ENCODE measurements at regions not wholly inside any gene's neighbourhood (a gene's known extent, or its start where the extent isn't known, plus 50 kb on each side); places are given as distances from the start of the nearest gene placed in this dataset.

DNA sequence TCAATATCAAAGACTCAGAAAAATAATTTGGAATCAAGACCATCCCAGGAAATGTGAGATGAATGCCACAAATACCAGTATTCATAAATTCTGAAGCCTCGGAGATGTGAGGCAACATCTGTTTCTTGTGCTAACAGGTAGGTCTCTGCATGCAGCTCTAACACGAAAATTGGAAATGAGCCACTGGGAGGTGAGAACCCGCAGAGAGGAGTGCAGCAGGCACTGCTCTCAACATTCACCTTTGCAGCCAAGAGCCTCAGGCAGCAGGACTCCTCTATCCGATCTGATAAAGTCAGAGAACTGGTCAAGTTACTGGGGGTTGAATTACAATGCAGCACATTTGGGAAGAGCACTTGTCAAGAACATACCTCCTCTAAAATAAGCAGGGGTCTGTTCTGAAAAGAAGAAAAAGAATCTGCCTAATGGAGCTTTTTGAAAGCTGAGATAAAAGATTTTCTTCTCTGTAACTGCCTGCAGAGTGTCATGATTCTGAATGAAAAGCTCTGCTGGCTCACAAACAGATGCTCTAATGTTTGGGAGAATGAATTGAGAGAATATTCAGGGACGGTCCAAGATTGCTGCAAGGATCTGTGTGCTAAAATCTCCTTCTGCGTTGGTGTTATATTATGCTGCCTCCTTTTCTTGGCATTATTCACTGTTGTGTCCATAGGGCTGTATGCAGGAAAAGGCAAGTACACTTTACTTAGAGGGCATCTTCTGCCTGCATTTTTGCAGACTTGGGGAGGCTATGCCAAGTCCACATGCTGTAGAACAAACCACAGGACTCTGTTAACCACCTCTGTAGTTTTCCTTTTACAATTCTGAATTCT is 209.6 kb upstream of the KRR1 start:
- peak overlapping the region; percentile 66 for H3K27ac ChIP-seq
- intact Hi-C loops (cut with DNase I): no loop called here
- H3K4me3 ChIP-seq: no peak overlapping the region
- H3K9me3 ChIP-seq: no peaks in the 10 kb centered on the region
- DNase-seq (ENCODE audit: extremely low spot score in 2 of 2): no peak
- H3K4me1 ChIP-seq: peaks cover 51% of the 10 kb centered on the region
- no peaks in the 10 kb centered on the region for H3K27me3 ChIP-seq
- no peak for TF ChIP-seq POLR2A (IDR thresholded peaks at IDR 0.05)
- TF ChIP-seq, protein P1, sequence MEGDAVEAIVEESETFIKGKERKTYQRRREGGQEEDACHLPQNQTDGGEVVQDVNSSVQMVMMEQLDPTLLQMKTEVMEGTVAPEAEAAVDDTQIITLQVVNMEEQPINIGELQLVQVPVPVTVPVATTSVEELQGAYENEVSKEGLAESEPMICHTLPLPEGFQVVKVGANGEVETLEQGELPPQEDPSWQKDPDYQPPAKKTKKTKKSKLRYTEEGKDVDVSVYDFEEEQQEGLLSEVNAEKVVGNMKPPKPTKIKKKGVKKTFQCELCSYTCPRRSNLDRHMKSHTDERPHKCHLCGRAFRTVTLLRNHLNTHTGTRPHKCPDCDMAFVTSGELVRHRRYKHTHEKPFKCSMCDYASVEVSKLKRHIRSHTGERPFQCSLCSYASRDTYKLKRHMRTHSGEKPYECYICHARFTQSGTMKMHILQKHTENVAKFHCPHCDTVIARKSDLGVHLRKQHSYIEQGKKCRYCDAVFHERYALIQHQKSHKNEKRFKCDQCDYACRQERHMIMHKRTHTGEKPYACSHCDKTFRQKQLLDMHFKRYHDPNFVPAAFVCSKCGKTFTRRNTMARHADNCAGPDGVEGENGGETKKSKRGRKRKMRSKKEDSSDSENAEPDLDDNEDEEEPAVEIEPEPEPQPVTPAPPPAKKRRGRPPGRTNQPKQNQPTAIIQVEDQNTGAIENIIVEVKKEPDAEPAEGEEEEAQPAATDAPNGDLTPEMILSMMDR (IDR thresholded peaks at IDR 0.05): peak in 1 of 3 experiments; percentile 9
- no peaks in the 10 kb centered on the region for H3K36me3 ChIP-seq

DNA sequence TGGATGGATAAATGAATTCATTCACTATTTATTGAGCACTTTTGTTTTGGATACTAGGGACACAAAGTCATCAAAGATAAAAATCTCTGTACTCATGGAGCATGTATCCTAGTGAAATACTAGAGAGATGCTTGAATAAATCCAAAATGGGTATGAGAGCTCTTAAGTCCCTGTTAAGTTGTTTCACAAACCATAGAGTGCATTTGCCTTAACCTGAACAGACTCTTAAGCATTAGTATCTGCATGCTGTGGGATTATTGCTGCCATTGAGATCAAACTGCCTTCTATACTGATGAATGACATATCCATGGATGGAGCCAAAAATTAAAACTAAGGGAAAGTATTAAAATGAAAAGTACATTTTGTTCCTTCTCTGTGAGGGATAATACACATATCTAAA is 206.5 kb upstream of the KRR1 start:
- Histone ChIP-seq H3K36me3 (no peaks in the 10 kb centered on the region), H3K4me1 (peaks cover 21% of the 10 kb centered on the region), H3K4me3 (no peak overlapping the region), H3K9me3 (no peaks in the 10 kb centered on the region), H3K27ac (no peak overlapping the region), H3K27me3 (no peaks in the 10 kb centered on the region)
- intact Hi-C loops (cut with DNase I): no loop called here
- no peak for TF ChIP-seq POLR2AphosphoS5 (IDR thresholded peaks at IDR 0.05; ENCODE audit: insufficient read depth in 1 of 2, low read depth in 1 of 2)
- TF ChIP-seq, protein P1 (IDR thresholded peaks at IDR 0.05): no peak
- no peak for TF ChIP-seq POLR2A (IDR thresholded peaks at IDR 0.05)
- no peak for DNase-seq (ENCODE audit: extremely low spot score in 2 of 2)

DNA sequence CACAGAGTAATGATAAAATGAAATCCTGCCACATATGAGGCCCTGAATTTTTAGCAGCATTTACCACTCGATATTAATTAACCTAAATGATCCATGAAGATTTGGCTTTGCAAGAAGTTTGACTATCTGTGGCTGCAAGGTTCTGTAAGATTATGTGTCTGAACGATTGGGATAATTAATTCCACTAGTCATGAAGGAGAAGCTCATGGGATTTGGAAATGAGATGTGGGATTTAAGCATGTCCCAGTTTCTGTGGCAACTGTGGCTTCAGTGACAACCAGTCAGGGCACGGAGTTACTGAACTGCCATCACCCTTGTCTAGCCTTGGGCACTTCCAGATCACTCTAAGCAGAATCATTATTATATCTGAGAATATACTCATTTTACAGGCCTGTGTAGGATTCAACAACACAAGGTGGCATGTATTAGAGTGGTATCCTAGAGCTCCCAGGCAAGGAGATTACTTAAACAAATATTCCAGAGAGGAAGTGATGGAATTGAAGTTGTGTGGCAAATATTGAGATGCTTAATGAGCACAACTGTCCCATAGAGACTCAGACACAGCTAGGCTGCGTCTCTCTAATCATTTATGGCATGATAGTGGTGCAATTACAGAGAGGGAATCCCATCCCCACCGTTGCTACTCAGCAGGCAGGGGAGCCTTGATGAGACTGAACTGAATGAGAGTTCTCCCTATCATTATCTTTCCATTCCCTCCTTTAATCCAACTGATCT is 205.0 kb upstream of the KRR1 start:
- Histone ChIP-seq H3K36me3 (no peaks in the 10 kb centered on the region), H3K27ac (no peak overlapping the region), H3K27me3 (no peaks in the 10 kb centered on the region), H3K9me3 (no peaks in the 10 kb centered on the region), H3K4me3 (no peak overlapping the region), H3K4me1 (peaks cover 8% of the 10 kb centered on the region)
- TF ChIP-seq POLR2AphosphoS5 (IDR thresholded peaks at IDR 0.05; ENCODE audit: insufficient read depth in 1 of 2, low read depth in 1 of 2) (no peak), POLR2A (IDR thresholded peaks at IDR 0.05) (no peak)
- TF ChIP-seq, protein P1 (IDR thresholded peaks at IDR 0.05): no peak
- intact Hi-C loops (cut with DNase I): no loop called here
- no peak for DNase-seq (ENCODE audit: extremely low spot score in 2 of 2)

DNA sequence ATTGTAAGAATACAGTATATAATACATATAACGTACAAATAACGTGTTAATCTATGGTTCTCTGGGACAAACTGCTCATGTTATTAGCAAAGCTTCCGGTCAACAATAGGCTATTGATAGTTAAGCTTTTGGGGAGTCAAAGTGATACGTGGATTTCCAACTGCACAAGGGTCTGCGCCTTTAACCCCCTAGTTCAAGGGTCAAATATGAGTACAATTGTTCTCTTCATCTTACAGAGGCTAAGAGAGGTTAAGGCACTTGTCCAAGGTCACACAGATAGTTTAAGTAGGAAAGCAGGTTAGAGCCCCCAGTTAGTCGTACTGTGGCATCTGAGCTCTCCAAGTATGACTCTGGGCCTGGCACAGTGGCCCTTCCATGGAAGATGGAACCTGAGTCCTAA is 204.3 kb upstream of the KRR1 start:
- intact Hi-C loops (cut with DNase I): no loop called here
- Histone ChIP-seq H3K27ac (no peak overlapping the region), H3K36me3 (no peaks in the 10 kb centered on the region), H3K27me3 (no peaks in the 10 kb centered on the region), H3K4me3 (no peak overlapping the region), H3K9me3 (no peaks in the 10 kb centered on the region), H3K4me1 (peaks cover under 1% of the 10 kb centered on the region)
- no peak for DNase-seq (ENCODE audit: extremely low spot score in 2 of 2)
- TF ChIP-seq, protein P1 (IDR thresholded peaks at IDR 0.05): no peak
- TF ChIP-seq POLR2AphosphoS5 (IDR thresholded peaks at IDR 0.05; ENCODE audit: insufficient read depth in 1 of 2, low read depth in 1 of 2): no peak
- TF ChIP-seq POLR2A (IDR thresholded peaks at IDR 0.05): no peak

DNA sequence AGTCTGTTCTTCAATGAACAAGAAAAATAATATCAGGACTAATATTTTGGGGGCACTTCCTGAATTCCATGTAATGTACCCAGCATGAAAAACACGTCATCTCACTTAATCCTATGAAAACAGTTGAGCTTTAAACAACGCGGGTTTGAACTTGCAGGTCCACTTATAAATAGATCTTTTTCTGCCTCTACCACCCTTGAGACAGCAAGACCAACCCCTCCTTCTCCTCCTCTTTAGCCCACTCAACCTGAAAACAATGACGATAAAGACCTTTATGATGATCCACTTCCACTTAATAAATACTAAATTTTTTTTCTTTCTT is 203.9 kb upstream of the KRR1 start:
- intact Hi-C loops (cut with DNase I): no loop called here
- TF ChIP-seq POLR2AphosphoS5 (IDR thresholded peaks at IDR 0.05; ENCODE audit: insufficient read depth in 1 of 2, low read depth in 1 of 2) (no peak), POLR2A (IDR thresholded peaks at IDR 0.05) (no peak)
- TF ChIP-seq, protein P1 (IDR thresholded peaks at IDR 0.05): no peak
- H3K27ac ChIP-seq: no peak overlapping the region

More for the DNA sequence above, 203.9 kb upstream of the KRR1 start:
- Histone ChIP-seq H3K36me3 (no peaks in the 10 kb centered on the region), H3K4me1 (peaks cover 4% of the 10 kb centered on the region), H3K4me3 (no peak overlapping the region), H3K9me3 (no peaks in the 10 kb centered on the region), H3K27me3 (no peaks in the 10 kb centered on the region)
- DNase-seq (ENCODE audit: extremely low spot score in 2 of 2): no peak

All from vagina (tissue), 2 donors.